PC-9 (cell line): ENCODE measurements at regions not wholly inside any gene's neighbourhood (a gene's known extent, or its start where the extent isn't known, plus 50 kb on each side); places are given as distances from the start of the nearest gene placed in this dataset.

ENCODE experiments used
- BruUV-seq: library from RNA; stranded (reverse); fragments of 400-500 nt; replicated peaks from 2 replicates; lab custom pipeline; 2021; lab: Mats Ljungman, UMichigan
- CTCF ChIA-PET: fragments of 300-600 bp; sonication (Branson Sonifier 250); formaldehyde crosslinking; loops from one replicate; lab custom pipeline; 2022; ENCODE audit warnings: antibody characterized with exemption; lab: Charles Lee
- POLR2A ChIA-PET: fragments of 300-600 bp; sonication (Branson Sonifier 250); formaldehyde crosslinking; loops from one replicate; lab custom pipeline; 2022; ENCODE audit warnings: antibody characterized with exemption; ENCODE audit not compliant: unreplicated experiment; lab: Charles Lee
- DNase-seq, 2 experiments: peaks; one replicate each; pipeline versions ENCODE4 v3.0.0 to v3.0.0-alpha.2; 2015 to 2022; ENCODE audit warnings: mixed read lengths in 1 of 2
- H2AFZ ChIP-seq: fragments of 200-600 bp; sonication (generic); 2 replicates; pipeline ENCODE4 v1.8.1; 2017; ENCODE audit warnings: antibody characterized with exemption
- H3F3A ChIP-seq: fragments of 200-600 bp; sonication (generic); 2 replicates; pipeline ENCODE4 v1.8.1; 2017; ENCODE audit warnings: antibody characterized with exemption, mild to moderate bottlenecking, low read depth; ENCODE audit not compliant: insufficient read depth
- H3K27ac ChIP-seq: fragments of 200-600 bp; sonication (generic); 2 replicates; pipeline ENCODE4 v1.6.1; 2016; ENCODE audit warnings: mixed run types
- H3K27me3 ChIP-seq: fragments of 200-600 bp; sonication (generic); 2 replicates; pipeline ENCODE4 v1.6.1; 2016; ENCODE audit warnings: low read depth, mixed run types; ENCODE audit not compliant: insufficient read depth
- H3K36me3 ChIP-seq: fragments of 200-600 bp; sonication (generic); 2 replicates; pipeline ENCODE4 v1.6.1; 2016; ENCODE audit warnings: low read depth, mixed run types
- H3K4me1 ChIP-seq: fragments of 200-600 bp; sonication (generic); replicated peaks from 2 replicates; pipeline ENCODE4 v1.6.1; 2016; ENCODE audit warnings: mixed run types; ENCODE audit not compliant: insufficient read depth
- H3K4me2 ChIP-seq: fragments of 200-600 bp; sonication (generic); 2 replicates; pipeline ENCODE4 v1.6.1; 2017; ENCODE audit warnings: mixed run types
- H3K4me3 ChIP-seq: fragments of 200-600 bp; sonication (generic); 2 replicates; pipeline ENCODE4 v1.6.1; 2016; ENCODE audit warnings: mixed run types
- H3K79me2 ChIP-seq: fragments of 200-600 bp; sonication (generic); 2 replicates; pipeline ENCODE4 v1.6.1; 2017; ENCODE audit warnings: low read depth, mixed run types
- H3K9me2 ChIP-seq: fragments of 200-600 bp; sonication (generic); 2 replicates; pipeline ENCODE4 v1.8.1; 2017; ENCODE audit warnings: mild to moderate bottlenecking; ENCODE audit not compliant: insufficient read depth
- H3K9me3 ChIP-seq: fragments of 200-600 bp; sonication (generic); 2 replicates; pipeline ENCODE4 v1.8.1; 2016; ENCODE audit warnings: low read depth; ENCODE audit not compliant: insufficient read depth
- H4K20me1 ChIP-seq: fragments of 200-600 bp; sonication (generic); 2 replicates; pipeline ENCODE4 v1.8.1; 2017; ENCODE audit not compliant: insufficient read depth
- CTCF ChIP-seq: fragments of 200-600 bp; sonication (generic); conservative IDR thresholded peaks from 2 replicates; pipeline ENCODE4 v1.6.1; 2017; ENCODE audit warnings: mixed run types, antibody characterized with exemption, mild to moderate bottlenecking, moderate library complexity
- EZH2 ChIP-seq: fragments of 200-600 bp; sonication (generic); IDR thresholded peaks from 2 replicates; pipeline ENCODE4 v1.8.0; 2017; ENCODE audit warnings: antibody characterized with exemption, low read depth
- intact Hi-C: fragments of 100-400 bp; cut with micrococcal nuclease; formaldehyde crosslinking; loops from one replicate; pipeline ENCODE4 v1.10.0; 2022; ENCODE audit not compliant: unreplicated experiment

- H2AFZ ChIP-seq: no peak overlapping the region
- H3K4me2 ChIP-seq: no peak overlapping the region
- no peaks in the 10 kb centered on the region for H3K4me1 ChIP-seq
- no peaks in the 10 kb centered on the region for H3K9me2 ChIP-seq
- no peak overlapping the region for H3K4me3 ChIP-seq
- POLR2A ChIA-PET: no interaction called here
- no peak overlapping the region for H3K27ac ChIP-seq
- no TSS peak for BruUV-seq
- intact Hi-C loops: no loop called here
- H3K79me2 ChIP-seq: no peaks in the 10 kb centered on the region
- H4K20me1 ChIP-seq: no peaks in the 10 kb centered on the region
- H3K36me3 ChIP-seq: no peaks in the 10 kb centered on the region
- no peaks in the 10 kb centered on the region for H3K27me3 ChIP-seq
- TF ChIP-seq CTCF (no peak), EZH2 (no peak)
- no peak for DNase-seq
- no peaks in the 10 kb centered on the region for H3K9me3 ChIP-seq
- CTCF ChIA-PET: no interaction called here
- no peaks in the 10 kb centered on the region for H3F3A ChIP-seq
Observed at GRCh38 chr1:79128722-79129121, 122.2 kb upstream of the ADGRL4 start.

- TF ChIP-seq CTCF (no peak), EZH2 (no peak)
- Histone ChIP-seq H3K36me3 (no peaks in the 10 kb centered on the region), H3K4me3 (no peak overlapping the region), H3K9me2 (no peaks in the 10 kb centered on the region), H4K20me1 (no peaks in the 10 kb centered on the region), H3K27me3 (no peaks in the 10 kb centered on the region), H3F3A (no peaks in the 10 kb centered on the region), H3K4me1 (no peaks in the 10 kb centered on the region), H2AFZ (peak overlapping the region; percentile 62; the same call in 1 of the 2 replicates), H3K4me2 (no peak overlapping the region), H3K79me2 (no peaks in the 10 kb centered on the region), H3K27ac (no peak overlapping the region), H3K9me3 (no peaks in the 10 kb centered on the region)
- intact Hi-C loops: no loop called here
- POLR2A ChIA-PET: no interaction called here
- BruUV-seq: no TSS peak
- CTCF ChIA-PET: no interaction called here
- no peak for DNase-seq
Observed at GRCh38 chr1:79124756-79125155, 118.2 kb upstream of the ADGRL4 start.

GRCh38 chr1:79122521-79122920, 116.0 kb upstream of the ADGRL4 start:
- ChIA-PET CTCF (no interaction called here), POLR2A (no interaction called here)
- H3K79me2 ChIP-seq: no peaks in the 10 kb centered on the region
- H3F3A ChIP-seq: no peaks in the 10 kb centered on the region
- H4K20me1 ChIP-seq: no peaks in the 10 kb centered on the region
- DNase-seq: no peak
- H3K27ac ChIP-seq: no peak overlapping the region
- no peaks in the 10 kb centered on the region for H3K36me3 ChIP-seq
- no peaks in the 10 kb centered on the region for H3K4me1 ChIP-seq
- H3K4me2 ChIP-seq: no peak overlapping the region
- intact Hi-C loops: no loop called here
- no peaks in the 10 kb centered on the region for H3K27me3 ChIP-seq
- H3K9me2 ChIP-seq: no peaks in the 10 kb centered on the region
- TF ChIP-seq EZH2: no peak
- no peak for TF ChIP-seq CTCF
- BruUV-seq: no TSS peak
- H3K4me3 ChIP-seq: no peak overlapping the region
- no peaks in the 10 kb centered on the region for H3K9me3 ChIP-seq
- H2AFZ ChIP-seq: no peak overlapping the region
